GM12875 (cell line): ENCODE measurements at regions not wholly inside any gene's neighbourhood (a gene's known extent, or its start where the extent isn't known, plus 50 kb on each side); places are given as distances from the start of the nearest gene placed in this dataset.

Experiments used
- H3K4me3 ChIP-seq: one replicate; pipeline ENCODE4 v1.5.1; 2011; ENCODE audit warnings: low read depth, low read length, control low read depth
- CTCF ChIP-seq: IDR thresholded peaks from 2 replicates; pipeline ENCODE4 v1.5.1; 2011; ENCODE audit warnings: low read depth, mild to moderate bottlenecking, control low read depth, inconsistent platforms, low read length, moderate library complexity, borderline replicate concordance; ENCODE audit not compliant: insufficient read depth

GRCh38 chr21:14694817-14695216 lies 148.7 kb upstream of the SAMSN1 start:
- TF ChIP-seq CTCF = no peak
- no peak overlapping the region for H3K4me3 ChIP-seq

GRCh38 chr21:14693997-14694396 lies 147.9 kb upstream of the SAMSN1 start:
- TF ChIP-seq CTCF = no peak
- no peak overlapping the region for H3K4me3 ChIP-seq

- TF ChIP-seq CTCF = no peak
- no peak overlapping the region for H3K4me3 ChIP-seq
Observed at GRCh38 chr21:14691914-14692313, 145.8 kb upstream of the SAMSN1 start.

- H3K4me3 ChIP-seq = no peak overlapping the region
- TF ChIP-seq CTCF = no peak
Observed at GRCh38 chr21:14690886-14691285, 144.8 kb upstream of the SAMSN1 start.

- TF ChIP-seq CTCF = no peak
Observed at GRCh38 chr21:14688936-14689335, 142.8 kb upstream of the SAMSN1 start.

GRCh38 chr21:14688412-14688811 lies 142.3 kb upstream of the SAMSN1 start:
- no peak for TF ChIP-seq CTCF

More at GRCh38 chr21:14688936-14689335, 142.8 kb upstream of the SAMSN1 start:
- H3K4me3 ChIP-seq = no peak overlapping the region

GRCh38 chr21:14687268-14687625 lies 141.1 kb upstream of the SAMSN1 start:
- TF ChIP-seq CTCF = no peak

More at GRCh38 chr21:14688412-14688811, 142.3 kb upstream of the SAMSN1 start:
- H3K4me3 ChIP-seq = no peak overlapping the region

More at GRCh38 chr21:14687268-14687625, 141.1 kb upstream of the SAMSN1 start:
- H3K4me3 ChIP-seq = no peak overlapping the region
